ENCODE measurements at regions not wholly inside any gene's neighbourhood (a gene's known extent, or its start where the extent isn't known, plus 50 kb on each side); places are given as distances from the start of the nearest gene placed in this dataset.

DNA sequence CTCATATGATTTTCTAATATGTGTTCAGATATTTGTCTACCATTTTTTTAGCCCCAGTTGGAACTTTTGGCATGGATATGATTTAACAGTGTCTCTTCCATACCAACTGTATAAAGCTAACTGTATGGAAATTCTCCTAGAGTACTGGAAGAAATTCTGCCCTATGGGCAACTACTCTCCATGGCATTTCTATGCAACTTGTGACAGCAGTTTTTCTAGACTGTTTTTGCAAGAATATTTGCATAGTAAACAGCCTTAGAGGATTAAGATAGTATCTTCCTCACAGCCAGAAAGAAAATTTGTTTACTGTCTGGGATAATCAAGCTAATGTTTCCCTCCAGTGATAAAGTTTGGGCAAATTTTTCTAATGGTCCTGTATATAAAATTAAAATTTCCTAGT, 119.9 kb upstream of the PCDH17 start:
- Histone ChIP-seq H3F3A (ENCODE audit: low read depth) (no peaks in the 10 kb centered on the region), H3K36me3 (ENCODE audit: insufficient read depth, low read length) (no peaks in the 10 kb centered on the region), H3K9me3 (ENCODE audit: insufficient read depth, low read depth, low read length) (no peaks in the 10 kb centered on the region), H3K27me3 (ENCODE audit: insufficient read depth, low read length, poor library complexity, severe bottlenecking) (no peaks in the 10 kb centered on the region), H4K20me1 (ENCODE audit: insufficient read depth, low read length, poor library complexity, severe bottlenecking) (no peaks in the 10 kb centered on the region), H3K79me2 (ENCODE audit: insufficient read depth, low read length) (no peaks in the 10 kb centered on the region), H3K4me1 (ENCODE audit: insufficient read depth, low read length, poor library complexity, severe bottlenecking) (no peaks in the 10 kb centered on the region), H3K9me2 (replicated peaks; ENCODE audit: low read depth, low read length) (no peaks in the 10 kb centered on the region), H2AFZ (ENCODE audit: low read length) (no peak overlapping the region), H3K4me3 (ENCODE audit: low read length, poor library complexity, severe bottlenecking) (no peak overlapping the region), H3K4me2 (ENCODE audit: low read depth, low read length, poor library complexity, severe bottlenecking) (no peak overlapping the region), H3K9ac (ENCODE audit: low read depth, low read length, poor library complexity, severe bottlenecking) (no peak overlapping the region)
- no peak for TF ChIP-seq EZH2phosphoT487 (IDR thresholded peaks at IDR 0.05; ENCODE audit: borderline replicate concordance)
- TF ChIP-seq, protein P1, sequence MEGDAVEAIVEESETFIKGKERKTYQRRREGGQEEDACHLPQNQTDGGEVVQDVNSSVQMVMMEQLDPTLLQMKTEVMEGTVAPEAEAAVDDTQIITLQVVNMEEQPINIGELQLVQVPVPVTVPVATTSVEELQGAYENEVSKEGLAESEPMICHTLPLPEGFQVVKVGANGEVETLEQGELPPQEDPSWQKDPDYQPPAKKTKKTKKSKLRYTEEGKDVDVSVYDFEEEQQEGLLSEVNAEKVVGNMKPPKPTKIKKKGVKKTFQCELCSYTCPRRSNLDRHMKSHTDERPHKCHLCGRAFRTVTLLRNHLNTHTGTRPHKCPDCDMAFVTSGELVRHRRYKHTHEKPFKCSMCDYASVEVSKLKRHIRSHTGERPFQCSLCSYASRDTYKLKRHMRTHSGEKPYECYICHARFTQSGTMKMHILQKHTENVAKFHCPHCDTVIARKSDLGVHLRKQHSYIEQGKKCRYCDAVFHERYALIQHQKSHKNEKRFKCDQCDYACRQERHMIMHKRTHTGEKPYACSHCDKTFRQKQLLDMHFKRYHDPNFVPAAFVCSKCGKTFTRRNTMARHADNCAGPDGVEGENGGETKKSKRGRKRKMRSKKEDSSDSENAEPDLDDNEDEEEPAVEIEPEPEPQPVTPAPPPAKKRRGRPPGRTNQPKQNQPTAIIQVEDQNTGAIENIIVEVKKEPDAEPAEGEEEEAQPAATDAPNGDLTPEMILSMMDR (conservative IDR thresholded peaks at IDR 0.05; ENCODE audit: low read length): no peak

DNA sequence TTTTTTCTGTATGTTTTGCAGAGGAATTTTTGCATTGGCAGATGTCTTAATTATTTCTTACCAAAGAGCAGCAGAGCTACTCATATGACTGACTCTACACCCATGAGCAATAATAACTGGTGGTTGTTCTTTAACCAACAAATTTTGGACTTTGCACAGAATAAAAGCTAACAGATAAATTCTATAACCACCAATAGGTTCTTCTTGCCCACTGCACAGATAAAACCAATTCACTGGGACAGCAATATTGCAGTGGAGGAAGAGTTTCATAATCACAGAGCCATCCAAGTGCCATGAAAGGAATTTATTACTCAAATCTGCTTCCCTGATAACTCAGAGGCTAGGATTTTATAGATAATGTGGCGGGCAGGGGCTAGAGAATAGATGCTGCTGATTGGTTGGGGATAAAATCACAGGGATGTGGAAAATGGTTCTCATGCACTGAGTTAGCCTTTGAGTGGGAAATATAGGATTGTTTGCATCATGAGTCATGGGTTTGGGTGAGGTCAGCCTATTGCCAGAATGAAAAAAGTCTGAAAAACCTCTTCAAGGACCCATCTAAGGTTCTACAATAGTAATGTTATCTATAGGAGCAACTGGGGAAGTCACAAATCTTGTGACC, 104.3 kb upstream of the PCDH17 start:
- no peaks in the 10 kb centered on the region for H3K27me3 ChIP-seq (ENCODE audit: insufficient read depth, low read length, poor library complexity, severe bottlenecking)
- no peaks in the 10 kb centered on the region for H3F3A ChIP-seq (ENCODE audit: low read depth)
- TF ChIP-seq, protein P1 (conservative IDR thresholded peaks at IDR 0.05; ENCODE audit: low read length): no peak
- TF ChIP-seq EZH2phosphoT487 (IDR thresholded peaks at IDR 0.05; ENCODE audit: borderline replicate concordance): no peak
- H2AFZ ChIP-seq (ENCODE audit: low read length): no peak overlapping the region
- H4K20me1 ChIP-seq (ENCODE audit: insufficient read depth, low read length, poor library complexity, severe bottlenecking): no peaks in the 10 kb centered on the region
- peaks cover 4% of the 10 kb centered on the region; the same call in 1 of the 2 replicates for H3K9me3 ChIP-seq (ENCODE audit: insufficient read depth, low read depth, low read length)
- H3K4me3 ChIP-seq (ENCODE audit: low read length, poor library complexity, severe bottlenecking): no peak overlapping the region
- H3K9me2 ChIP-seq (replicated peaks; ENCODE audit: low read depth, low read length): no peaks in the 10 kb centered on the region
- H3K79me2 ChIP-seq (ENCODE audit: insufficient read depth, low read length): no peaks in the 10 kb centered on the region
- no peak overlapping the region for H3K9ac ChIP-seq (ENCODE audit: low read depth, low read length, poor library complexity, severe bottlenecking)
- H3K4me1 ChIP-seq (ENCODE audit: insufficient read depth, low read length, poor library complexity, severe bottlenecking): no peaks in the 10 kb centered on the region
- no peak overlapping the region for H3K4me2 ChIP-seq (ENCODE audit: low read depth, low read length, poor library complexity, severe bottlenecking)
- no peaks in the 10 kb centered on the region for H3K36me3 ChIP-seq (ENCODE audit: insufficient read depth, low read length)

DNA sequence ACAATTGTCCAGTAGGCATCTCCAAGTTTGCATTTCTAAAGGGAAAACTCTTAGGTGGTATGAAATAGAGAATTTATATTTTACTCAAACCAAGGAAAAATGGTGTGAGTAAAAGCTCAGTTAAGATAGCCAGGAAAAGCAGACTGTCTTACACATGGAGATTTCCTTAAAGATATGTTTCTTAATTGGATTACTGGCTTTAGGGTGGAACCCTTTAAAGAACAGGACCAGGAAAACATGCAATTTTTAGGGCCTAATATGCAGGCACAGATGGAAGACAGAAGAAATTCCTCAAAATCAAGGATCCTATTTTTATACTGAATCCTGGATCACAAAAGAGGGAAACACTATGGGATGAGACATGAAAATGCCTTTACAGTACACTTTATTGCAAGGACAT, 100.3 kb upstream of the PCDH17 start:
- H3K9me3 ChIP-seq (ENCODE audit: insufficient read depth, low read depth, low read length): peaks cover 4% of the 10 kb centered on the region; the same call in 1 of the 2 replicates
- TF ChIP-seq EZH2phosphoT487 (IDR thresholded peaks at IDR 0.05; ENCODE audit: borderline replicate concordance): no peak
- TF ChIP-seq, protein P1 (conservative IDR thresholded peaks at IDR 0.05; ENCODE audit: low read length): no peak

More for the DNA sequence above, 100.3 kb upstream of the PCDH17 start:
- H3F3A ChIP-seq (ENCODE audit: low read depth): no peaks in the 10 kb centered on the region
- no peaks in the 10 kb centered on the region for H3K36me3 ChIP-seq (ENCODE audit: insufficient read depth, low read length)
- H3K4me2 ChIP-seq (ENCODE audit: low read depth, low read length, poor library complexity, severe bottlenecking): no peak overlapping the region
- H3K4me1 ChIP-seq (ENCODE audit: insufficient read depth, low read length, poor library complexity, severe bottlenecking): no peaks in the 10 kb centered on the region
- H3K4me3 ChIP-seq (ENCODE audit: low read length, poor library complexity, severe bottlenecking): no peak overlapping the region
- no peaks in the 10 kb centered on the region for H3K27me3 ChIP-seq (ENCODE audit: insufficient read depth, low read length, poor library complexity, severe bottlenecking)
- H4K20me1 ChIP-seq (ENCODE audit: insufficient read depth, low read length, poor library complexity, severe bottlenecking): no peaks in the 10 kb centered on the region
- H3K79me2 ChIP-seq (ENCODE audit: insufficient read depth, low read length): no peaks in the 10 kb centered on the region
- H3K9me2 ChIP-seq (replicated peaks; ENCODE audit: low read depth, low read length): no peaks in the 10 kb centered on the region
- H2AFZ ChIP-seq (ENCODE audit: low read length): no peak overlapping the region
- H3K9ac ChIP-seq (ENCODE audit: low read depth, low read length, poor library complexity, severe bottlenecking): no peak overlapping the region

Measured in Loucy (cell line).